HUDEP-2 (cell line): ENCODE measurements at regions not wholly inside any gene's neighbourhood (a gene's known extent, or its start where the extent isn't known, plus 50 kb on each side); places are given as distances from the start of the nearest gene placed in this dataset.

Experiments used
- DNase-seq, 76 experiments: peaks; one replicate each; lab custom pipeline; 2025; ENCODE audit not compliant: unreplicated experiment in 76 of 76; lab: John Stamatoyannopoulos, UW

DNA sequence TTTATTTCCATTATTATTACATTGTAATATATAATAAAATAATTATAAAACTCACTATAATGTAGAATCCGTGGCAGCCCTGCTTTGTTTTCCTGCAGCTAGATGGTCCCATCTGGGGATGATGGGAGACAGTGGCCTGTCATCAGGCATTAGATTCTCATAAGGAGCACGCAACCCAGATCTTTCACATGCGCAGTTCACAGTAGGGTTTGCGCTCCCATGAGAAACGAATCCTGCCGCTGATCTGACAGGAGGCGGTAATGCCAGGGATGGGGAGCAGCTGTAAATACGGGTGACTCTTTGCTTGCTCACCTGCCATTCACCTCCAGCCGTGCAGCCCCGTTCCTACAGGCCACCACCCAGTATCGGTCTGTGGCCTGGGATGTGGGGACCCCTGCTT lies 1879.3 kb upstream of the WWC1 start:
- no peak for DNase-seq

DNA sequence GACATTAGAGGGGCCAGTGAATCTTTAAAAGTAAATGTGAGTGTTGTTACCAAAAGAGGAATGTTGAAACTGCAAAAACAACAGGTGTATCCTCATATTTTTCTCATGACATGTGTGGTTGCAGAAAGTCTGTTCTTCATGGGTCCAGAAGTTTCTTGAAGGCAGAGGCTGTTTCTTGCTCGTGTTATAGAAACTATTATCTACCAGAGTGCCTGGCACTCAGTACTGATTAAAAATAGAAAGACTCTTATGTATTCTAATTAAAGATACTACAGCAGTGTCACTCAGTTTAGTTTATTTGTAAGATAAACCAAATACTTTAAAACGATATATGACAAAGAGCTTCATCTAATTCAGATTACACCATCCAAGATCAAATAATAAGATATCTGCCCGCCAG lies 1864.2 kb upstream of the WWC1 start:
- DNase-seq = no peak

DNA sequence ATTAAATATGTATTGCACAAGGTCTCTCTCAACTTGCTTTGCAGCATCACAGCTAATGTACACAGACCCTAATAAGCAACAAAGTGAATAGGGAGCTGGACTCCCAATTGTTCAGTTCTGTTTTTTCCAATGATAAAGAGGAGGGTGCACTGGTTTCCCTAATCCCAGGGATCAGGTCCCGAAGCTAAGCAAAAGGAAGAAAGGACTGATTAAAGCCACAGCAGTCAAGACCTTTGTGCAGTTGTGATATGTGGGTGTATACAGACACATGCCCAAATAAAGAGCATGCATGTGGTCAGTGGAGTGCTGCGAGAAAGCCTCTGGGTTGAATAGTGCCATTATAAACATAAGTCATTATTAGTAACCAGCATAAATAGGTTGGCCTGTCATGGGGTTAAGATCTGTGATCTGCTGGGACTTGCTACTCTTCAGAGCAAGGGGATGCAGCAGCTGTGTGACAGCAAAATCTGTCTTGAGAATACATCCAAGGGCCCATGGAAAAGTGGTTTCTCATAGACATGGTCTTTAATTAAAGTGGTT lies 1863.1 kb upstream of the WWC1 start:
- DNase-seq = no peak

DNA sequence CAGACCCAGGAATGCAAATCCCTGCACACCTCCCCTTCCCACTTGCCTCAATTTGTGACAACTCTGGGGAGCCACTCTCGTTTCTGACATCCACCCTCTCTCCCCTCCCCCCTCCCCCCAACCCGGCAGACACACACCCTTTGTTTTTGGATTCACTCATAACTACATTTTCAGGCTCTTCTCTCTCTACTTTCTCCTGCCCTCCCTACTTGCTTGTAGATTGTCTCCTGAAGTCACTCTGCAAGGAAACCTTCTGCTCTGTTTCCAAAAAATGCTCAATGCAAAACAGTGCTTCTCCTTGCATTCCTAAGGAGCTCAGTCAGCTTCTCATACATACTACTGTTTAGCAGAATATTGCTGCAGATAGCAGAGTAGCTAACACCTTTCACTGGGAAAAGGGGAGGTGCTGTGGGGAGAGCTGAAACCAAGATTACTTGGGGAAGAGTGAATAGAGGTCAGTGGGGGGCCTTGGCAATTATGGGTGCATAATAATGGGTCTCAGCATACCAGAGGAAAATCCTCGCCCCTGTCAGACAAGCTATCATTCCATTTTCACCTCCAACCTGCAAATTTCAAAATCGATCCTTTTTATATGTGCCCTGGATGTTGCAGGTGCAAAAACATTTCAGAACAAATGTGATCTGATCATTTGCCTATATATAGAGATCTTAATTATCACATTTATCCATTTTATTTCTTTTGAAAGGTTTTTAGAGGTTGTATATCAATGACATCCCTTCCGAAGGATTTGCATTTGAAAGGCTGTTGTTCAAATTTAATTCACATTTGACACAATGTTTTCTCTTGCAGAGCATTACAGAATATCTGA lies 1860.7 kb upstream of the WWC1 start:
- no peak for DNase-seq

DNA sequence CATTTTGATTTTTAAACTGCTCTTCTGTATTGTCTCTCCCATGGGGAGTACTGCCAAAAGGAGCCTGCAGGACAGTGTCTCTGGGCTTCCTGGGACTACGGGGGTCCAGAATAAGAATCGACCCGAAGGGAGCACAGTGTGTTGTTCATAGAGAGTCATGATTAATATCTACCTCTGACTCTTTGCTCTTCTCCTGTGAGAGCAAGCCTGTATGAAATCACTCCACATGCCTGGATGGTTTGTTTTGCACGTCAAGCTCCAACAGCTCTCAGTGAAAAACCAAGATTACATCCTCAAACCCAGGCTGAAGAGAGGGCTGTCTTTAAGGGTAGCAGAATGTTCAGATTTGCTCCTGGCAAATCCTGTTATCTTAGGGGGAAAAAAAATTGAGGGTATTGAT lies 1860.0 kb upstream of the WWC1 start:
- DNase-seq = no peak

DNA sequence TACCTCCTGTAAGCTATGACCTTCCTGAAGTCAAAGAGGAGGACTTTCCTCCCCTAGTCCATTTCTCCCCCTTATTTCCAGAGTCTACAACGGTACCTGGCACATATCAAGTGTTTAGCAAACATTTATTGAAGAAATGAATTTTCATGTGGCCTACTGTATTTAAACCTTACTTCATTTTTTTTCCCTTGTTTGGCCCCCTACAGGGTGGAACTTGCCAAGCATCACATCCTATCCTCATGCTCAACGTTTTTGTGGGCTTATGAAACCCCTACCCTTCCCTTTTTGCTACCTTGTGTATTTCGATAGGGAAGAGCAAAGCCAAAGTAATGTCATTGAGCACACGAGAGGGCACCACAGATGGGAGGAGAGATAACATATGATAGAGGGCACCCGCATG lies 1857.8 kb upstream of the WWC1 start:
- no peak for DNase-seq

DNA sequence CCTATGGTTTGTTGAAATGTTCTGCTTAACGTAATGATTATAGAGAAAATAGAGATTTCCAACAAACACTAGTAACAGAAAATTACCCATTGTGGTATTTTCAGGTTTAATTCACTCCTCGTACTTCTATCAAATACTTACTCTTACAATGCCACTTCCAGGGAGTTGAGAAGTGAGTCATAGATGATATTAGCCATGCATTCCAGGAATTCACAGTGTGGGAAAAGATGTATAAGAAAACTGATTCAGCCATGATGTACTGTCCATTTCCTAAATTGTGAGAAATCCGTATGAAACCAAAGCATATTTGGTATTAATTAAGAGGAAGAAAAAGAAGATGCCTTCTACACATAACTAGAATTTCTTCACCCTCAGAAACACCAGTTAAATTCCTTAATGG lies 1854.6 kb upstream of the WWC1 start:
- no peak for DNase-seq

DNA sequence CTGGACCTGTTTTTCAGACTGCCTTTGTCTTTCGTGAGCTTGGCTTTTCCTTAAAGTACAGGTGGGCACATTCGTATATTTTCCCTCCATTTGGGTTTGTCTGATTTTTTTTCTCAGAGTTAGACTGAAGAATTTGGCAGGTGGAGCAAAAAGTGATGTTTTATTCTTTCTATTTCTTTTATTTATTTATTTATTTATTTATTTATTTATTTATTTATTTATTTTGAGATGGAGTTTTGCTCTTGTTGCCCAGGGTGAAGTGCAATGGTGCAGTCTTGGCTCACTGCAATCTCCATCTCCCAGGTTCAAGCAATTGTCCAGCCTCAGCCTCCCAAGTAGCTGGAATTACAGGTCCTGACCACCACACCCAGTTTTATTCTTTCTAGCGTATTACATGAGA lies 1805.1 kb upstream of the WWC1 start:
- DNase-seq = no peak

DNA sequence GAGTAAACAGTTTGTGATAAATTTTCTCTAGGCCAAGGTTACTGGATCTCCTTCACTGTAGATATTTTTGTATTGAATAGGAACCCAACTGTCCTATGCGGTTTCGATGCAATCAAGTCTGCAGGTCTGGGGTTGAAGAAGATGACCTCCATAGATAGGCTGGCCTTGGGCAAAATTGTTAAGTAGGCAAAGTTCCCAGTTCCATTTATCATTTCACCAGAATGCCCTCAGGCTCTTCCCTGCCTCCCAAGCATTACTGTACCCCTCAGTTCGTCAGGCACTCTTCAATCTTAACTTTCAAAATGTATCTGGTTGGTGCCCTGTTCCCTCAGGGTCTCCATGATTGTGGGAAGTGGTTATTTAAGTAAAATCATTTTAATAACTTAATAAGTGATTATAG lies 1802.9 kb upstream of the WWC1 start:
- DNase-seq = no peak

DNA sequence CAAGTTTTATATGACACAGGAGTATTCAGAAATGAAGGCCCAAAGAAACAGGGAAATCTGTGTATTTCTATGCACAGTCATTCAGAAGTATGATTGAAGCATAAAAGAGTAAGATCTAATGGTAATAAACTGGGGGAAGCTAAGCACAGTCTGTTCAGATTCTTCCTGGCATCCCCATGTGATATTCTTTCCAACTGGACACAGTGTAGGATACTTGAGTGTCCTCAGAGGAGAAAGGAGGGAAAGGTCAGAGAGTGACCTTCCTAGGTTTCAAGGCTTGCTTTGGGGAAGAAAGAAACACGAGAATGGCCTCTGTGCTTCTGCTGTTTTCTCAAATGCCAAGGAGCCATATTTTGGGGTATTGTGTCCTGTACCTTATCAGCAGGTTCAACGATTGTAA lies 1798.4 kb upstream of the WWC1 start:
- DNase-seq = no peak

DNA sequence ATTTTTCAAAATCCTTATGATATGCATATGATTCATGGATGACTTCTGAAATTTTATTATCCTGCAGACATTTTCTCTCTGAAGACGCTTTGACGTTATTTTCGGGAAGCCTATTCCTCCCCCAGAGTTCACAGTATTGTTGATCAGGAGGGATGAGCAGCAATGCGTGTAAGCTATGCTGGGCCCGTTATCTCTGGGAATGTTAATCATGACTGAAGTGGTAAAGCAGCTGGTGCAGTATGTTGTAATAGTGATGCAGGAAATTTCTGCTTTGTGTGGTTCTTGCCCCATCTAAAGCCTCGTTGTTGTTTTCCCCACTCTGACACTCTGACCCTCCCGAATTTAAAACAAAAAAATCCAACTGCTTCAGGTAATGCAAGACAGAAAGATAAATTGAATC lies 1797.8 kb upstream of the WWC1 start:
- DNase-seq = no peak

DNA sequence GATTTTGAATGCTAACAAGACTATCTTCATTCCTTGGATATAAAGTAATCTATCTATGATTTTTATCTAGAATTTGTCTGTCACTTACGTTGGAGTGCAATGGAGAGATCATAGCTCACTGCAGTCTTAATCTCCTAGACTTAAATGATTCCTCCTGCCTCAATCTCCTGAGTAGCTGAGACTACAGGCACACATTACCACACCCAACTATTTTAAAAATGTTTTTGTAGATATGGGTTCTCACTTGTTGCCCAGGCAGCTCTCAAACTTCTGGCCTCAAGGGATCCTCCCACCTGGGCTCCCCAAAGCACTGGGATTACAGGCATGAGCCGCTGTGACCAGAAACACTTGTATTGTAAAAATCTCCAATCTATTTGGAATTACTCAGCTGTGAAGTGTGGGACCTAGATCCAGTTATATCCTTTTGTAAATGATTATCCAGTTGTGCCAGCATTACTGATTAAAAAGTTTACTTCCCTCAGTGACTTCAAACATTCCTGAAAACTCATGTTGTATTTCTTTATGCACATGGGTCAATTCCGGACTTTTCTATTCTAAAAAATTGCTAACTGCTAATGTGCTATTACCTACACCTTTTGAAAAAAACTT lies 1793.8 kb upstream of the WWC1 start:
- no peak for DNase-seq

DNA sequence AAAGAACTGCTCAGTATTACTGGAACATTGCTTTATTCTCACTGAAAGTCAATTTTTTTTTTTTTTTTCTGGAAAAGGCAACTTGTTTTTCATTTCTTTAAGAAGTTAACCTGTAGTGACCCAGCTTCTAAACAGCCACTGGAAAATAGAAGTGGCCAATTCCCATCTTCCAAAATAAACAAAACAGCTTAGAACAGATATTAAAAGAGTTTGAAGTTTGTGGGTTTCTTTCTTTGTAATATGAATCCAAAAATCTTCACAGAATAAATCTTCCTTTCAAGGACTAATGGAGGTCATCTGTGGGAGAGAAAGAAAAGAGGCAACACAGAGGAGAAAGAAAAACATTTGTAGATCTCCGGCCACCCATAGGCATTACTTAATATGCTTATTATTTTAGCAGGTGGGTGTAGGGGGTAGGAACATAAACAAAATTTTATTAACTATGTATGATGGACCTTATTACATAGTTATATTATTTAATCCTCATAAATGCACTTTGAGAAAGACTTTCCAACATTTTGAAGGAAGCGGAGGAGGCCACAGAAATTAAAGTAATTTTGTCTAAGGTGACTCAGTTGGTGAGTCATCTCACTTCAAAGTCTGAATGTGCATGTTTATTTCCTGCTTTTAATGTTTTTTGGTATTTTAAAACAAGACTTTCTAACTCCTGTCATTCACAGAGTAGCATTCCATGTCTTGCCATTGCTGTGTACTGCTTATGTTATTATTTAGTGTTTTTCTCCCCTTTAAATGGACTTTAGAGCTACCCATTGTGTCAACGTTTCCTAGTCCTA lies 1791.8 kb upstream of the WWC1 start:
- no peak for DNase-seq

DNA sequence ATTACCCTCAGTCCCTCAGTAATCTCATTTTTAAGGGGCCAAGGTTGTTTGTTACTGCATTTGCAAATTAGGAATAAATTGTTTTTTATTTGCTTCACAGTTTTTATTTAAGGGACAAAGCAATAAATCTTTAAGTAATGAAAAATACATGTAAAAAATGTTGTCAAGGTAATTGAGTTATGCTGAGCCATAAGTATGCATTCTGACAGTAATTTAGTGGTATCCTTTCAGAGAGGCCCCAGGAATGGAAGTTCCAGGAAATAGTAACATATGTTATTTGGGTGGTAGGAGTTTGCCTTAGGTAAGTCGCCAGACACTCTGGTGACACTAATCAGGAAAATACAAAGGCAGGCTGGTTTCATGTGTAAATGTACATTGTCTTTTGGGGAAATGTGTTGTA lies 1787.9 kb upstream of the WWC1 start:
- DNase-seq = no peak

DNA sequence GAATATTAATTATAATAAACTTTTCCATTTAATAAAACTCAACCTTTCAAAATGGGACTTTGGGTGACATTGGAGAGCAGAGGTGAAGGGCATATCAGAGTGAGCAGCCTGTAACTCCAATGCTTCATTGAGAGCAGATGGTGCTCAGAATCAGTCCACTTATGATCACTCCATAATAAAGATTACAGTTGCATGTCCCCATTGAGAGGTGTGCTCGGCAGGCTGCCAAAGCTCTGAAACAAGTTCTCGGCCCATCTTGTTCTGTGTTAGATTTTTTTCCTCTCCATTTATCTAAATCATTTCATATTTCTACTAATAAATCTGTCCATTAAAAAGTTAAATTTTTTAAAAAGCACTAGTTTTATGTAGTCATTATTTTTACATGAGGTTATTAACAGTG lies 1786.4 kb upstream of the WWC1 start:
- no peak for DNase-seq

DNA sequence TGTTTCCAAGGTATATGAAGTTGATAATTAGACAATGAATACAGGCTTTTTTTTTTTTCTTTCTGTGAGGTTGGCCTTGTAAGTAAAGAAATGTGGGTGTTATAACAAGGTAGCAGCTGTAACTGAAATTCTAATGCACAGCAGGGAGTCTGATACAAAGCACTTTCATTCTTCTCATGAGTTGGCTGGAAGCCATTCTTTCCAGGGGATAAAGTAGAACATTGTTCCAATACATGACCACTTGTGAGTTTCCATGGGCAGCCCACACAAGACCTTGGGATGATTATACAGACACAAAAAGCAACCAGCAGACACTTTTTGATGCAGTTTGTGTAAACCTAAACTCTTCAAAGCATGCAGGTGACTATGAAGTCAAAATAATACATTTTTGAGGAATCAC lies 1785.9 kb upstream of the WWC1 start:
- DNase-seq = no peak

DNA sequence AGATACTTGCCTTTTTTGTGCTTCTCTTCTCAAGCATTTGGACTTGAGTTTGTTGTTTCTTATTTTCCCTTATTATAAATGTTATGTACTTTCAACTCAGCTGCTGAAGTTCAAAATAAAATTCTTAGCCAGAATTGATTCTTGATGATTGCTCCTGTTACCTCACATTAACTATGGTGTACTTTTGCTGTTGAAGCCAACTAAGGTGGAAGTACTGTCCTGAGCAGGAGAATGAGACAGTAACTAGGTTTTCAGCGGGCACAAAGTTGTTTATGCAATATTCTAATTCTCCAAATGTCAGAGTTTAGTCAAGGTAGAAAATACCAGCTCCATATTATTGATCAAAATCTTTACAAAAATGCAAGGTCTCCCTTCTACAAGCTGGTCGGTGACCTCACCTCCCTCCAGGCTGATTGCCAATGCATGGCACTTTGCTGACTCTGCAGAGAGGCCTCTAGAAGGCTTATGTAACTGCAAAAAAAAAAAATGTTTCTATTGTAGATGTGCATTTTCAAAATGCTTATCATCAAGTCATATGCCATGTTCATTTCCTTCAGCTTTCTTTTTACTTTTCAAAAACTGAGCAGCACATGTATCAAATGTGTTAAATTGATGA lies 1783.5 kb upstream of the WWC1 start:
- no peak for DNase-seq

DNA sequence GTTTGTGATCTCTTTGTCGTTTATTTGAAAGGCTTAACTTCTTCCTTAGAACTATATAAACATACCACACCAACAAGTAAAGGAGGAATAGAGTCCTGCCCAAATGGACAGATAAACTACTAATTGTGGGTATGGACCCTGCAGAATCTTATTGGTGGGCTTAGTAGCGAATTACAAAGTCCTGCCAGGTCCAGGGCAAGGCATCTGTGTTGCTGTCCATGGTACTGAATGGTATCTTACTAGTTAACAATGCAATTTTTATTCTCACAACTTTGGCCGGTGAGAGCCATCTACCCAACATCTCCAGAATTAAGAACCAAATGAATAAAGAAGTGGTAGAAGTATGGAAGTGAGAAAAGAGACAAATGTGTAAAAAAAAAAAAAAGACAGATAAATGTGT lies 1782.4 kb upstream of the WWC1 start:
- DNase-seq = no peak

DNA sequence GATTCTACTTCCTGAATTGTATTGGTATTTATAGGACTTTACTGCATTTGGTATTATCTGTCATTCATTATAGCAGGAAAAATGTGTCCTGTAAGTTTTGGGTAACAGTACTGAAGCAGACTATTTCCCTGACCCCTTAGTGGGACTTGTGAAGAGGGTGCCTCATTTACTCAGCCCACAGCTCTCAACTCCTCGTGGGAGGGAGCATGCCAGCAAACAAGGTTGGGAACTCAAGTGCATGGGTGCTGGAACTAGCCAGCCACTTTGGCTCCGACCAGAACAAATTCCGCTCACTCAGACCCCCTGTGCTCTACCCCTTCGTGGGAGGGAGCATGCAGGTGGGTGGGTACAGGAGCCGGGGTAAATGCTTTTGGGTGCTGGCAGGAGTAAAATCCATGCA lies 1773.5 kb upstream of the WWC1 start:
- DNase-seq = no peak

DNA sequence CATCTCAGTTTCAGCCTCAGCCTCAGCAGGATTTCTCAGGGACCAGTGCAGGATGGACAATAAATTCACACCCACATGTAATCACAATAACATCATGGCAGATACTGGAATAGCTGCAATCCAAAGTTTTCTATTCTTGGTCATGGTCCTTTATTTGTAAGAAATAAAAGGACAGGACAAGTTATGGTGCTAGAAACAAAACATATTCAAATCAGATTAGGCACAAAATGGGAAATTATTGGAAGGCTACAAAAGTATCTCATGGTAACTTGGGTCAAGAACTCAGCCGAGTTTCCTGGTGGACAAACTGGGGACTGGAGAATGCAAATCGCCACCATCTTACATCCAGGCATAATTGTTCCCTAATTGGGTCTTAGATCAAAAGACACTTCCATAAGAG lies 1768.2 kb upstream of the WWC1 start:
- DNase-seq = no peak

DNA sequence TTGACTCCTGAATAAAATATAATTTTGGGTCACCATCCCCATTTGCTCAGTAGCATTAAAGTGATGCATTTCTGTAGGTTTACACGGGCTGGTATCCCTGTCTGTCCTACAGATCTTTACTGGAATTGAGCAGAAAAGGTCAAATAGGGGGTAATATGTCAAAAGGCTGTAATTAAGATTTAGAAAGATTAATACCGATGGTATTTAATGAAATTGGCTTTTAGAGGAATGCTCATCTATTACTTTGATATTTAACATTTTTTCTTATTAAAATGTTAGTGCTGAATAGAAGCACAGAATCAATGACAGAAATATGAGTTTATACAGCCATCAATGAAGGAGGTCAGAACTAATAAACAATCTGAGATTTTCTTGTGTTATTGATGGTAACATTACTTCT lies 1762.2 kb upstream of the WWC1 start:
- no peak for DNase-seq
